AG09309 (cell line): ENCODE measurements at regions not wholly inside any gene's neighbourhood (a gene's known extent, or its start where the extent isn't known, plus 50 kb on each side); places are given as distances from the start of the nearest gene placed in this dataset.

Experiments
- DNase-seq: peaks from one replicate; pipeline ENCODE4 v3.0.0-alpha.2; 2010; ENCODE audit warnings: low read depth
- H3K4me3 ChIP-seq: 2 replicates; pipeline ENCODE4 v1.5.1; 2011; ENCODE audit warnings: mild to moderate bottlenecking, low read depth, low read length, moderate library complexity; ENCODE audit not compliant: control insufficient read depth
- TF ChIP-seq, protein P1 (sequence below): IDR thresholded peaks from 2 replicates; pipeline ENCODE4 v1.5.1; 2011; ENCODE audit warnings: mild to moderate bottlenecking, low read depth, low read length, inconsistent platforms; ENCODE audit not compliant: insufficient read depth, control insufficient read depth; ENCODE audit errors: missing control alignments

DNA sequence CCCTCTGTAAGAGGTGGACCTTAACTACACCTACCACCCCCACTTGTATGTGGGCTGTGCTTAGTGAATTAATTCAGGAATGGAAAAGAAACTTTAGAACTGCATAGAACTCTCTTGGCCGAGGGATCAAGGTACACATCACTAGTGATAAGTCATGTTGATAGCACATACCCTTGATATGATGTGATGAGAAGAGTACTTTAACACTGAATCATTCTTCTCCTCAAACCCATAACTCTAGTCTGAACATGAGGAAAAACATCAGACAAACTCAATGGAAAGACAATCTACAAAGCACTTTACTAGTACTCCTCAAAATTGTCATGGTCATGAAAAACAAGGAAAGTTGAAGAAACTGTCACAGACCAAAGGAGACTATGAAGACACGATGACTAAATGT lies 87.6 kb downstream of the P2RY1 start:
- DNase-seq: no peak
- TF ChIP-seq, protein P1, sequence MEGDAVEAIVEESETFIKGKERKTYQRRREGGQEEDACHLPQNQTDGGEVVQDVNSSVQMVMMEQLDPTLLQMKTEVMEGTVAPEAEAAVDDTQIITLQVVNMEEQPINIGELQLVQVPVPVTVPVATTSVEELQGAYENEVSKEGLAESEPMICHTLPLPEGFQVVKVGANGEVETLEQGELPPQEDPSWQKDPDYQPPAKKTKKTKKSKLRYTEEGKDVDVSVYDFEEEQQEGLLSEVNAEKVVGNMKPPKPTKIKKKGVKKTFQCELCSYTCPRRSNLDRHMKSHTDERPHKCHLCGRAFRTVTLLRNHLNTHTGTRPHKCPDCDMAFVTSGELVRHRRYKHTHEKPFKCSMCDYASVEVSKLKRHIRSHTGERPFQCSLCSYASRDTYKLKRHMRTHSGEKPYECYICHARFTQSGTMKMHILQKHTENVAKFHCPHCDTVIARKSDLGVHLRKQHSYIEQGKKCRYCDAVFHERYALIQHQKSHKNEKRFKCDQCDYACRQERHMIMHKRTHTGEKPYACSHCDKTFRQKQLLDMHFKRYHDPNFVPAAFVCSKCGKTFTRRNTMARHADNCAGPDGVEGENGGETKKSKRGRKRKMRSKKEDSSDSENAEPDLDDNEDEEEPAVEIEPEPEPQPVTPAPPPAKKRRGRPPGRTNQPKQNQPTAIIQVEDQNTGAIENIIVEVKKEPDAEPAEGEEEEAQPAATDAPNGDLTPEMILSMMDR: no peak
- no peak overlapping the region for H3K4me3 ChIP-seq

DNA sequence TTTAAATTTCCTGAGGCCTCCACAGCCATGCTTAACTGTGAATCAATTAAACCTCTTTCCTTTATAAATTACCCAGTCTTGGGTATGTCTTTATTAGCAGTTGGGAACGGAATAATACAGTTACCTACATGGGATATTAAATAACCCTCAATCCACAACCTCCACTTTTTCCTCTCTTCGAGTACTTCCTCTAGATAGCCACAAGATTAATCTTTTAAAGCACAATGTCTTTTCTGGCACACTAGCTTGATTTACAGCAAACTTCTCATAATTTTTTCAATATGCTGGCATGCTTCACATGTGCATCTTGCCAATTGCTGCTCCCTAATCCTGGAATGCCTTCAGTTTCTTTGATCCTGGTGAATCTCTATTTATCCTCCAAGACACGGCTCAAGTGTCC lies 92.2 kb downstream of the P2RY1 start:
- no peak overlapping the region for H3K4me3 ChIP-seq
- no peak for DNase-seq
- TF ChIP-seq, protein P1: no peak

DNA sequence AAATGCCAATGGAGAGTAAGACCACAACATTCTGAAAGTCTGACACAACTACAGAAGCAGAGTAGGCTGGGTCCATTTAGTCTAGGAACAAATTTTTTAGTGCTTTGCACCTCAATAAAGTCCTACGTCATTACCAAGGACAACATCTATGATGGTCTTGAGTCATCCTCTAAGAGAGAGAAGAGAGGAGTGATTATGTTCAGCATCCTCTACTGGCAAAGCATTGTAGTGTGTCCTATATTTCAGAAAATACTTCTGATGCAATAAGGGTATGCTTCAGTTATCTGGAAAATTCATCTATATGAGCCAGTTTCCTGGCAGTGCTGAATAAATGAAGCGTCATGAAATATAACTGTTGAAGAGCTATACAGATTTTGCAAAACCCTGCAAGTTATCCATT lies 95.6 kb downstream of the P2RY1 start:
- TF ChIP-seq, protein P1: no peak
- H3K4me3 ChIP-seq: no peak overlapping the region
- DNase-seq: no peak

DNA sequence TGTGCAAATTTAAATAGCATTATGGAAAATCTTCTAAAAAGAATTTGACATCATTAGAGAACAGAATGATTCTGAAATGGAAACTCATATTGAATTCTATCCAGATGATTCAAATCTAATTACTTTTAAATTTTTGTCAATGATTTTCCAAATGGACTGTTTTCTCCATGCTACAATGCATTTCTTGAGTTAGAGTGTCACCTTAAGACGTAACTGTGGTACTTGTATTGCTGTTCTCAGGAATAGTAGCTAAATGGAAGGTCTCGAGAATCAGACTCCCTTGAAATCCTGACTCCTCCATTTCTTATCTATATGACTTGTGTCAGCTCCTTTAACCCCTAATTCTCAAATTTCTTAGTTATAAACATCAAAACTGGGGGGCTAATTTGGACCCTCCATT lies 102.3 kb downstream of the P2RY1 start:
- no peak for DNase-seq
- no peak overlapping the region for H3K4me3 ChIP-seq
- TF ChIP-seq, protein P1: no peak

DNA sequence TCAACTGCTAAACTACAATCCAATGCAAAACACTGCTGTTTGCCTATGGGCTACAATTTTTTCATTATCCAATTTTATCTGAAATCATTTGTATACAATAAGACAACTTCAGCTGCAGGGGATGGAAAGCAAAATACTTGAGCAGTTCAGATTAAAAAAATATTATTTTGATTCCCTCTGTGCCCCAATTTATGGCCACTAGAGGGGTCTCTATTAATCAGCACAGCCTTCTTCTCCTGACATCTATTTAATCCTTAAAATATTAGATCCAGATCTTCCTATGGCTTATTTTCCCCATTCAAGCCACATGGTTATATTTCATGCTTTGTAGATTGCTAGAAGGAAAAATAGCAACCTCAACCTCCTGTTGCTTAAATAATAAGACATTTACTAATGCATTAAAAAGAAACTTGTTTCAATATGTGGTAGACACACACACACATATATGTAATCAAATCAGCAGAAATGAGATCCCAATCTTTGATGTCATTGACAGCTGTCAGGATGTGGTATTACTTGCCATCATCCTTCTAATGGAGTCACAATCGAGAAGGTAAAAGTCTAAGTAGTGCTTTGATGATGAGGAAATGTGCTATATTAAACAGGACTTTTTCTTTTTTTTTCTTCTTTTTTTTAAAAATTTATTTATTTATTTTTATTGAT lies 104.2 kb downstream of the P2RY1 start:
- TF ChIP-seq, protein P1: no peak
- H3K4me3 ChIP-seq: no peak overlapping the region

DNA sequence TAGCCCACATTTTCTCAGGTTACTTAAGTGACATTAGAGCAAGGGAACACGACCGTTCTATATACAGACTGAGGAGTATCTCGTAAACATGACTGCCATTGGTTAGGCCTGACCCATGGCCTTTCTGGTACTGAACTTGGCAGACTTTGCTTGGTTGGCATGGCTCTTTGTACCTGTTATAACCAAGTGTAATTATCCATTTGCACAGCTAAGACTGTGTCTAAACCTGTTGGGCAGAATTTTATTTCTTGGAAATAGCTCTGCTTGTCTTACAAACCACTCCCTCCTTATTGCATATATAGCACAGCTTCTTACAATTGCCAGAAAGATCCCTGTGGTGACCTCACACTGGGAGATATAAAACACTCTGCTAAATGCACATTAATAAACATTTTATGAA lies 106.9 kb downstream of the P2RY1 start:
- no peak overlapping the region for H3K4me3 ChIP-seq
- TF ChIP-seq, protein P1: no peak
- no peak for DNase-seq

More for the DNA sequence above, 104.2 kb downstream of the P2RY1 start:
- no peak for DNase-seq
